ELF-1 (cell line): ENCODE measurements at regions not wholly inside any gene's neighbourhood (a gene's known extent, or its start where the extent isn't known, plus 50 kb on each side); places are given as distances from the start of the nearest gene placed in this dataset.
"Not testable (repeated sequence)": the region's sequence is repeated elsewhere in the genome, so short reads cannot be mapped to it uniquely, and the experiment has no call there.

Source experiments
- DNase-seq: peaks from one replicate; pipeline ENCODE4 v3.0.0-alpha.2; 2016; ENCODE audit warnings: low read depth, low spot score

DNA sequence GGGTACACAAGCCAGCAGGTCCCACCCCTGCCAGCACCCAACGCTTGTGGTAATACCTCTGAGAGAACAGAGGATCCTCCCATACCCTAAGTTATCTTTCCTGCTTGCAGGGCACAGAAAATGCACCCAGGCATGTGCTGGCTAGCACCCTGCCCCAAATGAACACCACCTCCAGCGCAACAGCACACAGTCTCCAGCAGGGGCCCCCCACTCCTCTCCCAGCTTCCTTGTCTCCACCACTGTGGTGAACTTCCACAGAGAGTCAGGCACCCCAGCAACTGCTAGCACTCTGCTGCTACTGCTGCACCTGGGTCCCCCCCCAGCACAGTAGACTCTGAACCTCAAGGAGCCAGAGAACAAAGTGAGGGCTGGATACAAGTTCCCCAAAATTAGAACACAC lies 216.8 kb upstream of the CNTNAP5 start:
- peak; percentile 3 for DNase-seq

DNA sequence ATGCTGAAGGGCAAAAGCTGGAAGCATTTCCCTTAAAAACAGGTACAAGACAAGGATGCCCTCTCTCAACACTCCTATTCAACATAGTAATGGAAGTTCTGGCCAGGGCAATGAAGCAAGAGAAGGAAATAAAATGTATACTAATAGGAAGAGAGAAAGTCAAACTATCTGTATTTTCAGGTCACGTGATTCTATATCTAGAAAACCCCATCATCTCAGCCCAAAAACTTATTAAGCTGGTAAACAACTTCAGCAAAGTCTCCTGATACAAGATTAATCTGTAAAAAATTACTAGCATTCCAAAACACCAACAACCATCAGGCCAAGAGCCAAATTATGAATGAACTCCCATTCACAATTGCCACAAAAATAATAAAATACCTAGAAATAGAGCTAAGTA lies 213.2 kb upstream of the CNTNAP5 start:
- DNase-seq = no peak

DNA sequence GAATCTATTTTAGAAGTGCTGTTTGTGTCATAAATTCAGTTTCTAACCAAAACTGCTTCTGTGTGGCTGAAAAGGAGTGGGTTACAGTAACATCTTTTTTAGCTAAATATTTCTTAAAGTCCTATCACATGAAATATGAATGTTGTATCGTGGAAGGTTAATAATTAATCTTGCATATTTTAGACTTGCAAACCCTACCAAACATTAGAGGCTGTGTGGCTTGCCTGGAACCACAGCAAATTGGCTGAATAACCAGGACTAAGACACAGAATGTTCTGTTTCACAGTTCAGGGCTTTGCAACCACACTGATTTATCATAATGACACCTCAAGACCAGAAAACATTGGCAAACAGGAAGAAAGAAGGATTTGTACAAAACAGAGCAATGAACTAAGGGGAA lies 208.9 kb upstream of the CNTNAP5 start:
- DNase-seq = no peak

DNA sequence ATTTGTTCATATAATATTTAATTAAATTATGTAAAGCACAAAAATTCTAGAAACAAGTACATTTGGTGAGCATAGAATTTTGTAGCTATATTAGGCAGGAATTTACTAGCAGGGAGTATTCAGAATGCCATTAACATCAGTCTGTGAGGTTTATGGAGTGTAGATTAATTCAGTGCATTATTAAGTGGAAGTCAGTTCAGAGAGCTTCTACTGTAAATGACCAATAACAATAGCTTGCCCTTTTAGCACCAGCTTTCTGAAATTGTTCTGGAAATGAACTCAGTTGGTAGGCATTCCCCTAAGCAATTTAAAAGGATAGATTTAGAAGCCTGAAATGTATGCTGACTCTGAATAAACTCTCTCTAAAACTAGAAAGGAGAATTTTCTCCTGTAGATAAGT lies 208.2 kb upstream of the CNTNAP5 start:
- DNase-seq = no peak

DNA sequence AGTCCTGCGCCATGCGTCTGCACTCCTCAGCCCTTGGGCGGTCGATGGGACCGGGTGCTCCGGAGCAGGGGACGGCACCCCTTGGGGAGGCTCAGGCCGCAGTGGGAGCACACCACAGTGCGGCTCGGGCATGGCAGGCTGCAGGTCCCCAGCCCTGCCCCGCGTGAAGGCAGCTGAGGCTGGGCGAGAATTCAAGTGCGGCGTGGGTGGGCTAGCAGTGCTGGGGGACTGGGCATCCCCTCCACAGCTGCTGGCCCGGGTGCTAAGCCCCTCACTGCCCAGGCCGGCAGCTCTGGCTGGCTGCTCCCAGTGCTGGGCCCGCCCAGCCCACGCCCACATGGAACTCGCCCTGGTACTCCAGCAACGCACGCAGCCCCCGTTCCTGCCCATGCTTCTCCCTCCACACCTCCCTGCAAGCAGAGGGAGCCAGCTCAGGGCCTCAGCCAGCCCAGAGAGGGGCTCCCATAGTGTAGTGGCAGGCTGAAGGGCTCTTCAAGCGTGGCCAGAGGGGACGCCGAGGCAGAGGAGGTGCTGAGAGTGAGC lies 198.3 kb upstream of the CNTNAP5 start:
- DNase-seq = no peak

GRCh38 chr2:123839326-123839725 lies 185.8 kb upstream of the CNTNAP5 start:
- no peak for DNase-seq

DNA sequence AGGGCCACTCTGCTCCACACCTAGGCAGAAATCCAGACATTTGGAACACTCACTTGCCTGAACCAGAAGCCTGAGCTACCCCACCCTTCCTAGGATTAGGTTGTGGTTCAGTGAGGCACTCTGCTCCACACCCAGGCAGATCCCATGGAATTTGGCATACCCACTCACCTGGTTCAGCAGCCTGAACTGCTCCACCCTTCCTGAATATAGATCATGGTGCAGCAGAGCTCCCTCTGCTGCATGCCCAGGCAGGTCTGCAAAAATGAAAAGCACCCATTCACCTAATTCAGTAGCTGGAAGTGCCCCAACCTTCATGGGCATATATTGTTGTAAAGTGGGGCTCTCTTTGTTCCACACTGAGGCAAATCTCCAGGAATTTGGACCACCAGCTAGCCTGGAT lies 185.1 kb upstream of the CNTNAP5 start:
- no peak for DNase-seq

GRCh38 chr2:123840574-123840973 lies 184.5 kb upstream of the CNTNAP5 start:
- DNase-seq = no peak

DNA sequence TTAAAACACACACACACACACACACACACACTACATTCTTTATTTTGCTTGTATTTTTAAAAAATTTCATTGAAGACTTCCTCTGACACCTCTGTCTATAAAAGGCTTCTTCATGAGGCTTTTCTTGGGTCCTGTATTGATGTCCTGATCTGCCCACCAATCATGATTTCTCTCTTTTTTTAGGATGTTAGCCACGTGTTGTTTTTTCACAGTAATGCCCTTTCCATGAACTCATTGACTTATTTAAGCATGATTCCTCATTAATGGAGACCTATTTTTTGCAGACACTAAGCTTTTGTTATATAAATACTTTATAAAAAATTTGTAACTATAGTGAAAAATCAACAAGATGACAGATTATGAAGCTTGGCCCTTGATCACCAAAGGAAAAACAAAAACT lies 173.8 kb upstream of the CNTNAP5 start:
- DNase-seq = no peak

- DNase-seq = no peak
Observed at GRCh38 chr2:123853161-123853560, 171.9 kb upstream of the CNTNAP5 start.

DNA sequence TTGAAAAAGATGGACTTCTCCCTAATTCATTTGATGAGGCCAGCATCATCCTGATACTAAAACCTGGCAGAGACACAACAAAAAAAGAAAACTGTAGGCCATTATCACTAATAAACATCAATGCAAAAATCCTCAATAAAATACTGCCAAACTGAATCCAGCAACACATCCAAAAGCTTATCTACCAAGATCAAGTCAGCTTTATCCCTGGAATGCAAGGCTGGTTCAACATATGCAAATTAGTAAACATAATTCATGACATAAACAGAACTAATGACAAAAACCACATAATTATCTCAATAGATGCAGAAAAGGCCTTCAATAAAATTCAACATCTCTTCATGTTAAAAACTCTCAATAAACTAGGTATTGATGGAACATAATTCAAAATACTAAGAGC lies 166.1 kb upstream of the CNTNAP5 start:
- not testable (repeated sequence) for DNase-seq

GRCh38 chr2:123864416-123864815 lies 160.7 kb upstream of the CNTNAP5 start:
- no peak for DNase-seq

GRCh38 chr2:123870206-123870880 lies 154.7 kb upstream of the CNTNAP5 start:
- no peak for DNase-seq

DNA sequence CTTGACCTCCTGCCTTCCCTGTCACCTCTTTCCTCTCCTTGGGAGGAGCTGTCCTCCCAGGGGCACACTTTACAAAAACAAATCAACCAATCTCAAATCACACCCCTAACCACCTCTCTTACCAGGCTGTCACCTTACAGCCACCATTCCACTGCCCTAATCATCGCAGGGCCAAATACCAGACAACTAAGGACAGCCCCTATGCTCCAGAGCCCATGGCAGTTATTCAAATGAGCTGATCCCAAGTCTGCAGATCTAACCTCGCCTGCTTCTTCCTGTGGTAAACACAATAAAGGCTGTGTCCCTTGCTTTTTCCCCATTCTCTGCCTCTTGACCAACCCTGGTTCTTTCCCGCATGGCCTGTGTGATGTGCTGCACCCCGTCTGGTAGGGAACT lies 154.2 kb upstream of the CNTNAP5 start:
- DNase-seq = peak; percentile 2

DNA sequence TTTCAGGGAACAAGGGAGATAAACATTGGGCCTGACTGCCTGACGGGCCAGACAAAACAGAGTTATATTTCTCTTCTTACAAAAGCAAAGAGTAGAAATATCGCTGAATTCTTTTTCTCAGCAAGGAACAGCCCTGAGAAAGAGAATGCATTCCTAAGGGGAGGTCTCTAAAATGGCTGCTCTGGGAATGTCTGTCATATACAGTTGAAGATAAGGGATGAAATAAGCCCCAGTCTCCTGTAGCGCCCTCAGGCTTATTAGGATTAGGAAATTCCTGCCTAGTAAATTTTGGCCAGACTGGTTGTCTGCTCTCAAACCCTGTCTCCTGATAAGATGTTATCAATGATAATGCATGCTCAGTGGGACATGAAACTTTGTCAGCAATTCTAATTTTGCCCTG lies 134.9 kb upstream of the CNTNAP5 start:
- DNase-seq = peak; percentile 5

- DNase-seq = no peak
Observed at GRCh38 chr2:123894167-123894566, 130.9 kb upstream of the CNTNAP5 start.

- no peak for DNase-seq
Observed at GRCh38 chr2:123895651-123896050, 129.4 kb upstream of the CNTNAP5 start.

- DNase-seq = no peak
Observed at GRCh38 chr2:123901256-123901655, 123.8 kb upstream of the CNTNAP5 start.

DNA sequence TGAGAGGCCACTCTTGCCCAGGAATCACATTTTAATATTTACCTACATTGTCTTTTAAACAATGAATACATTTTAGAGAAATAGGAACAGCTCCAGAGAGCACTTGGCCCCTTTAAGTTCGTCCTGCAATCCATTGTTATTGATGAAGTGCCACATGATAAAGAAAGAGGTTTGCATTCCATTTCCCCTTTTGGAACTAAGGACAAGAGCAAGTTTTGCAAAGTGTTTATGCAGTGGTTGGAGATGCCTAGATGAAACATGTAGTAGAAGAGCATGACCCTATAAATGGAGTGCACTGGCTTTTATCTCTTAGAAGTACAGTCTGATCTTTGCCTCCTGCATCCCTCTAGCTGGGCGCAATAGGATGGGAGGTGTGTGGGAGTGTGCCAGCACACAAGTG lies 118.7 kb upstream of the CNTNAP5 start:
- no peak for DNase-seq

- DNase-seq = no peak
Observed at GRCh38 chr2:123908522-123908921, 116.6 kb upstream of the CNTNAP5 start.

GRCh38 chr2:123912171-123912570 lies 112.9 kb upstream of the CNTNAP5 start:
- DNase-seq = no peak

DNA sequence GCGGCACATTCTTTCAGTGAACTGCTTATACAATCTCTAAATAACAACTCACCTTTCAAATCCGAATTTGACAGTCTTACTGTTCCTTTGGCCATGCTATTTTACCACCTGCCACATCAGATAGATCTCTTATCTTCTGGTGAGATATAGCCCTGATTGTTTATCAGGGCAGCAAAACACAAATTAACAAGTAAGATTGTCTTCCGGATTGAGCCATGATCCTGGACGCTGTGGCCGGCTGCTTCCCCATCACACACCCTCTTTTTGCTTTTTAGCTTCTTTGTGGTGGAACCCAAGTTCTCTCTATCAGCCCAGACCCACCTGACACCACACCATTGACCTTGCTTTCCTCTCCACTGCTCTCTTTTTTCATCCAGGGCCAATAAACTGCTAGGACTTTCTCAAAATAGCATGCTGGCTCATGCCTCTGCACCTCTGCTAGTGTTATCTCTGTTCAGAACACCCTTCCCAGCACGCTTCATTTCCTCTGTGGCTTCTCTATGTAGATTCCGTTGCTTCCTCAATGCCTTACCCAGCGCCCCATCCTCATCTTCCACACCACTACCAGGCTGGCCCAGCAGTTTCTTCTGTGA lies 111.8 kb upstream of the CNTNAP5 start:
- DNase-seq = no peak

DNA sequence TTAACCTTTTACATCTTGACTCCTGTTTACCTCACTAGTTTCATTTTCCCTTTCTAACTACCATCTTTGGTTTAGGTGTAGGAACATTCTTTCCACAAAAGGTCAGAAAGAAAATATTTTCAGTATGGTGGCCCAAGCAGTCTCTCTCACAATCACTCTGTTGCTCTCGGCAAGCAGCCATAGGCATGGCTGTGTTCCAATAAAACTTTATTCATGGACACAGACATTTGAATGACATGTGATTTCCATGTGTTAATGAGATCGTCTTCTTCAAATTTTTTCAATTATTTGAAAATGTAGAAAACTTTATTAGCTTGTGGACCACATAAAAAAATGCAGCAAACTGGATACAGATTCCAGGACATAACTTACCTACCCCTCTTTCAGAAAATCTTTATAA lies 109.7 kb upstream of the CNTNAP5 start:
- DNase-seq = no peak

DNA sequence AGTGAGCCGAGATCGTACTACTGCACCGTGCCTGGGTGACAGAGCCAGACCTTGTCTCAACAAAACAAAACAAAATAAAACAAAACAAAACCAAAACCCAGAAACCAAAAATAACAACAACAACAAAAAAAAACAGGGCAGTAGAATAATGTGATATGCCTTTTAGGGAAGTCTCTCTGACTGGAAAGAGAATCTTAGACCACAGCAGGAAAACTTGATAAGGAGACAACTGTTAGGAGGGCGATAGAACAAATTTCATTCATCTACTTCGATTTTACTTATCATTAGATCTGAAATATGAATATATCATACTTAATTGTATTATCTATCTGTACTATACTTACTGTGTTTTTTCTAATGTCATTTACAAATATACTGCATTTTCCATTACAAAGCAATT lies 109.0 kb upstream of the CNTNAP5 start:
- no peak for DNase-seq
